GM10248 (cell line): ENCODE measurements at regions not wholly inside any gene's neighbourhood (a gene's known extent, or its start where the extent isn't known, plus 50 kb on each side); places are given as distances from the start of the nearest gene placed in this dataset.
"Not testable (repeated sequence)": the region's sequence is repeated elsewhere in the genome, so short reads cannot be mapped to it uniquely, and the experiment has no call there.

Experiments used
- CTCF ChIA-PET: fragments of 300-600 bp; sonication (Branson Sonifier 250); formaldehyde crosslinking; extraction: SDS; loops from one replicate; lab custom pipeline; 2021; ENCODE audit warnings: antibody characterized with exemption; lab: Yijun Ruan, JAX
- POLR2A ChIA-PET: fragments of 350-650 bp; sonication (Branson Sonifier 250); formaldehyde crosslinking; extraction: SDS; loops from one replicate; lab custom pipeline; 2020; ENCODE audit warnings: antibody characterized with exemption; lab: Yijun Ruan, JAX
- DNase-seq: peaks from one replicate; pipeline ENCODE4 v3.0.0; 2012; ENCODE audit errors: extremely low spot score
- TF ChIP-seq, protein P1 (sequence below): IDR thresholded peaks from 2 replicates; pipeline ENCODE4 v1.5.1; 2012; ENCODE audit warnings: mild to moderate bottlenecking, low read depth; ENCODE audit errors: extremely low read depth, missing control alignments, control extremely low read depth

DNA sequence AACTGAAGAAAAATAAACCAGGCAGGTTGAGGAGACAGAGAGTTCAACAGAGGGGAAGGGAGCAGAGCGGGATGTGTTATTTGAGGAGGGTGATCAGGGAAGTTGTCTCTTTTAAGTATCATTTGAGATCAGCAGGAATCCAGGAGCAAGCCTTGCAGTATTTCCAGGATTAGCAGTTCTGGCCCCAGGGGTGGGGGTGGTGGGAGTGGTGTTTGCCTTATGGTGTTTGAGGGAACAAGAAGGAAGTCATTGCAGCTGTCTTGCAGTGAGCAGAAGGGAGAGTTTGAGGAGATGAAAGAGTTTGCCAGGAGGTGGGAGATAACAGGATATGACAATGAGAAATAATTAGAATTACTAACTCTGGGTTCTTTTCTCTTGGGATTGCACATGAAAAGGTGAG lies 418.6 kb downstream of the NELL2 start:
- CTCF ChIA-PET, result interaction anchor here (1.2 to 1.7 kb wide), 4 partner anchors 9 to 23 kb away, joined by 3 to 4 read pairs (median 4); no protein-coding TSS in a partner anchor
- no peak for DNase-seq
- TF ChIP-seq, protein P1, sequence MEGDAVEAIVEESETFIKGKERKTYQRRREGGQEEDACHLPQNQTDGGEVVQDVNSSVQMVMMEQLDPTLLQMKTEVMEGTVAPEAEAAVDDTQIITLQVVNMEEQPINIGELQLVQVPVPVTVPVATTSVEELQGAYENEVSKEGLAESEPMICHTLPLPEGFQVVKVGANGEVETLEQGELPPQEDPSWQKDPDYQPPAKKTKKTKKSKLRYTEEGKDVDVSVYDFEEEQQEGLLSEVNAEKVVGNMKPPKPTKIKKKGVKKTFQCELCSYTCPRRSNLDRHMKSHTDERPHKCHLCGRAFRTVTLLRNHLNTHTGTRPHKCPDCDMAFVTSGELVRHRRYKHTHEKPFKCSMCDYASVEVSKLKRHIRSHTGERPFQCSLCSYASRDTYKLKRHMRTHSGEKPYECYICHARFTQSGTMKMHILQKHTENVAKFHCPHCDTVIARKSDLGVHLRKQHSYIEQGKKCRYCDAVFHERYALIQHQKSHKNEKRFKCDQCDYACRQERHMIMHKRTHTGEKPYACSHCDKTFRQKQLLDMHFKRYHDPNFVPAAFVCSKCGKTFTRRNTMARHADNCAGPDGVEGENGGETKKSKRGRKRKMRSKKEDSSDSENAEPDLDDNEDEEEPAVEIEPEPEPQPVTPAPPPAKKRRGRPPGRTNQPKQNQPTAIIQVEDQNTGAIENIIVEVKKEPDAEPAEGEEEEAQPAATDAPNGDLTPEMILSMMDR, result no peak
- POLR2A ChIA-PET, result no interaction called here

DNA sequence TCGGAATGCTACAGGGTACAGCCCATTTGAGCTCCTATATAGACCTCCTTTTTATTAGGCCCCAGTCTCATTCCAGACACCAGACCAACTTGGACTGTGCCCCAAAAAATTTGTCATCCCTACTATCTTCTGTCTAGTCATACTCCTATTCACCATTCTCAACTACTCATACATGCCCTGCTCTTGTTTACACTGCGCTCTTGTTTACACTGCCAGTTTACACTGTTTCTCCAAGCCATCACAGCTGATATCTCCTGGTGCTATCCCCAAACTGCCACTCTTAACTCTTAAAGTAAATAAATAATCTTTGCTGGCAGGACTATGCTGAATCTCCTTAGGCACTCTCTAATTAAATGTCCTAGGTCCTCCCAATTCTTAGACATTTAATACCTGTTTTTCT lies 421.2 kb downstream of the NELL2 start:
- CTCF ChIA-PET, result interaction anchor here (0.7 to 1.6 kb wide), 3 partner anchors 10 to 127 kb away, joined by 3 to 4 read pairs (median 3); no protein-coding TSS in a partner anchor
- POLR2A ChIA-PET, DNase-seq: not testable (repeated sequence)

GRCh38 chr12:44446181-44446580 lies 429.9 kb downstream of the NELL2 start:
- TF ChIP-seq, protein P1, result no peak
- CTCF ChIA-PET, result interaction anchor here (0.8 to 1.6 kb wide), 2 partner anchors 12 to 483 kb away, joined by 3 to 4 read pairs; no protein-coding TSS in a partner anchor
- POLR2A ChIA-PET, result no interaction called here
- no peak for DNase-seq

GRCh38 chr12:44441155-44441554 lies 435.0 kb downstream of the NELL2 start:
- no peak for DNase-seq
- TF ChIP-seq, protein P1, result no peak
- ChIA-PET CTCF (no interaction called here), POLR2A (no interaction called here)
